ENCODE measurements at regions not wholly inside any gene's neighbourhood (a gene's known extent, or its start where the extent isn't known, plus 50 kb on each side); places are given as distances from the start of the nearest gene placed in this dataset.
A peak's percentile ranks its signal among the peaks of the same experiment; 100 is the strongest.

DNA sequence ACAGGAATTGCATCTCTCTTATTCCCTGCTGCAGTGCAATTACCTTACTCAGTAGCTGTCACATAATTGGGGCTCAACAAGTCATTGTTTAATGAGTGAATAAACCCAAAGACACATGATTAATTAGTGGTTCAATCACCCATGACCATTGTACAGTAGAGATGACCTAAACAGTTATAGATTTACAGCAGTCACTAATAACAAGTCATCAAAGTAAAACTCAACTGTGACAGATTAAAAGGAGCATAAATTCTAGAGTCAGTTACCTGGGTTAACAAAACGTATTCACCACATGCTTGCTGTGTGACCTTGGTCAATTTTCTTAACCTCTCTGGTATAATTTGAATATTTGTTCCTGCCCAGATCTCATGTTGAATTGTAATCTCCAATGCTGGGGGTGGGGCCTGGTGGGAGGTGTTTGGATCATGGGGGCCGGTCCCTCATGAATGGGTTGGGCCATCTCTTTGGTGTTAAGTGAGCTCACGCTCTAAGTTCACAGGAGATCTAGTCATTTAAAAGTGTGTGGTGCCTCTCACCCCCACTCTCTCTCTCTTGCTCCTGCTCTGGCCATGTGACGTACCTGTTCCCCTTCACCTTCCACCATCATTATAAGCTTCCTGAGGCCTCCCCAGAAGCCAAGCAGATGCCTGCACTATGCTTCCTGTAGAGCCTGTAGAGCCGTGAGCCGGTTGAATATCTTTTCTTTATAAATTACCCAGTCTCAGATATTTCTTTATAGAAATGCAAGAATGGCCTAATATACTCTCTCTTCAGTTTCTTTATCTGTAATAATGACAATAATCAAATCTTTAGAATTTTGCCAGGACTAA, 141.9 kb upstream of the PLEKHG7 start (continued):
- TF ChIP-seq, protein P1, sequence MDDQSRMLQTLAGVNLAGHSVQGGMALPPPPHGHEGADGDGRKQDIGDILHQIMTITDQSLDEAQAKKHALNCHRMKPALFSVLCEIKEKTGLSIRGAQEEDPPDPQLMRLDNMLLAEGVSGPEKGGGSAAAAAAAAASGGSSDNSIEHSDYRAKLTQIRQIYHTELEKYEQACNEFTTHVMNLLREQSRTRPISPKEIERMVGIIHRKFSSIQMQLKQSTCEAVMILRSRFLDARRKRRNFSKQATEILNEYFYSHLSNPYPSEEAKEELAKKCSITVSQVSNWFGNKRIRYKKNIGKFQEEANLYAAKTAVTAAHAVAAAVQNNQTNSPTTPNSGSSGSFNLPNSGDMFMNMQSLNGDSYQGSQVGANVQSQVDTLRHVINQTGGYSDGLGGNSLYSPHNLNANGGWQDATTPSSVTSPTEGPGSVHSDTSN (IDR thresholded peaks at IDR 0.05; ENCODE audit: insufficient replicate concordance, low read depth, low read length): no peak
- TF ChIP-seq SIX5 (IDR thresholded peaks at IDR 0.05; ENCODE audit: low read depth, low read length, severe bottlenecking) (no peak), FOXK2 (IDR thresholded peaks at IDR 0.05) (no peak), MTA2 (IDR thresholded peaks at IDR 0.05; ENCODE audit: low read depth) (peak; percentile 96), NBN (IDR thresholded peaks at IDR 0.05) (peak; percentile 37), ZNF217 (IDR thresholded peaks at IDR 0.05) (peak; percentile 95; the same call in 1 of the 2 replicates), EP300 (IDR thresholded peaks at IDR 0.05; ENCODE audit: borderline replicate concordance in 1 of 2, control insufficient read depth in 1 of 2, low read depth in 2 of 2, low read length in 2 of 2) (peak in 1 of 2 experiments; percentile 36; a peak in 1 of 4 replicates), ATF7 (IDR thresholded peaks at IDR 0.05; ENCODE audit: low read depth) (peak; percentile 81), SMAD1 (IDR thresholded peaks at IDR 0.05; ENCODE audit: low read depth, partially characterized antibody) (peak; percentile 54), CREB1 (IDR thresholded peaks at IDR 0.05; ENCODE audit: low read depth) (no peak), TCF7 (IDR thresholded peaks at IDR 0.05; ENCODE audit: borderline replicate concordance) (no peak), GATAD2B (conservative IDR thresholded peaks at IDR 0.05; ENCODE audit: low read depth) (no peak), ZZZ3 (IDR thresholded peaks at IDR 0.05; ENCODE audit: control insufficient read depth, insufficient read length, low read depth) (no peak), CBFB (IDR thresholded peaks at IDR 0.05; ENCODE audit: low read depth) (no peak), BCL11A (IDR thresholded peaks at IDR 0.05; ENCODE audit: low read depth, low read length) (no peak)
- TF ChIP-seq, protein P2, sequence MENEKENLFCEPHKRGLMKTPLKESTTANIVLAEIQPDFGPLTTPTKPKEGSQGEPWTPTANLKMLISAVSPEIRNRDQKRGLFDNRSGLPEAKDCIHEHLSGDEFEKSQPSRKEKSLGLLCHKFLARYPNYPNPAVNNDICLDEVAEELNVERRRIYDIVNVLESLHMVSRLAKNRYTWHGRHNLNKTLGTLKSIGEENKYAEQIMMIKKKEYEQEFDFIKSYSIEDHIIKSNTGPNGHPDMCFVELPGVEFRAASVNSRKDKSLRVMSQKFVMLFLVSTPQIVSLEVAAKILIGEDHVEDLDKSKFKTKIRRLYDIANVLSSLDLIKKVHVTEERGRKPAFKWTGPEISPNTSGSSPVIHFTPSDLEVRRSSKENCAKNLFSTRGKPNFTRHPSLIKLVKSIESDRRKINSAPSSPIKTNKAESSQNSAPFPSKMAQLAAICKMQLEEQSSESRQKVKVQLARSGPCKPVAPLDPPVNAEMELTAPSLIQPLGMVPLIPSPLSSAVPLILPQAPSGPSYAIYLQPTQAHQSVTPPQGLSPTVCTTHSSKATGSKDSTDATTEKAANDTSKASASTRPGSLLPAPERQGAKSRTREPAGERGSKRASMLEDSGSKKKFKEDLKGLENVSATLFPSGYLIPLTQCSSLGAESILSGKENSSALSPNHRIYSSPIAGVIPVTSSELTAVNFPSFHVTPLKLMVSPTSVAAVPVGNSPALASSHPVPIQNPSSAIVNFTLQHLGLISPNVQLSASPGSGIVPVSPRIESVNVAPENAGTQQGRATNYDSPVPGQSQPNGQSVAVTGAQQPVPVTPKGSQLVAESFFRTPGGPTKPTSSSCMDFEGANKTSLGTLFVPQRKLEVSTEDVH (IDR thresholded peaks at IDR 0.05; ENCODE audit: low read depth, partially characterized antibody): no peak
- TF ChIP-seq, protein P3, sequence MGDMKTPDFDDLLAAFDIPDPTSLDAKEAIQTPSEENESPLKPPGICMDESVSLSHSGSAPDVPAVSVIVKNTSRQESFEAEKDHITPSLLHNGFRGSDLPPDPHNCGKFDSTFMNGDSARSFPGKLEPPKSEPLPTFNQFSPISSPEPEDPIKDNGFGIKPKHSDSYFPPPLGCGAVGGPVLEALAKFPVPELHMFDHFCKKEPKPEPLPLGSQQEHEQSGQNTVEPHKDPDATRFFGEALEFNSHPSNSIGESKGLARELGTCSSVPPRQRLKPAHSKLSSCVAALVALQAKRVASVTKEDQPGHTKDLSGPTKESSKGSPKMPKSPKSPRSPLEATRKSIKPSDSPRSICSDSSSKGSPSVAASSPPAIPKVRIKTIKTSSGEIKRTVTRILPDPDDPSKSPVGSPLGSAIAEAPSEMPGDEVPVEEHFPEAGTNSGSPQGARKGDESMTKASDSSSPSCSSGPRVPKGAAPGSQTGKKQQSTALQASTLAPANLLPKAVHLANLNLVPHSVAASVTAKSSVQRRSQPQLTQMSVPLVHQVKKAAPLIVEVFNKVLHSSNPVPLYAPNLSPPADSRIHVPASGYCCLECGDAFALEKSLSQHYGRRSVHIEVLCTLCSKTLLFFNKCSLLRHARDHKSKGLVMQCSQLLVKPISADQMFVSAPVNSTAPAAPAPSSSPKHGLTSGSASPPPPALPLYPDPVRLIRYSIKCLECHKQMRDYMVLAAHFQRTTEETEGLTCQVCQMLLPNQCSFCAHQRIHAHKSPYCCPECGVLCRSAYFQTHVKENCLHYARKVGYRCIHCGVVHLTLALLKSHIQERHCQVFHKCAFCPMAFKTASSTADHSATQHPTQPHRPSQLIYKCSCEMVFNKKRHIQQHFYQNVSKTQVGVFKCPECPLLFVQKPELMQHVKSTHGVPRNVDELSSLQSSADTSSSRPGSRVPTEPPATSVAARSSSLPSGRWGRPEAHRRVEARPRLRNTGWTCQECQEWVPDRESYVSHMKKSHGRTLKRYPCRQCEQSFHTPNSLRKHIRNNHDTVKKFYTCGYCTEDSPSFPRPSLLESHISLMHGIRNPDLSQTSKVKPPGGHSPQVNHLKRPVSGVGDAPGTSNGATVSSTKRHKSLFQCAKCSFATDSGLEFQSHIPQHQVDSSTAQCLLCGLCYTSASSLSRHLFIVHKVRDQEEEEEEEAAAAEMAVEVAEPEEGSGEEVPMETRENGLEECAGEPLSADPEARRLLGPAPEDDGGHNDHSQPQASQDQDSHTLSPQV (IDR thresholded peaks at IDR 0.05): 0 out of 2 replicates have a peak, but pooled peaks have one; percentile 36
- TF ChIP-seq, protein P4, sequence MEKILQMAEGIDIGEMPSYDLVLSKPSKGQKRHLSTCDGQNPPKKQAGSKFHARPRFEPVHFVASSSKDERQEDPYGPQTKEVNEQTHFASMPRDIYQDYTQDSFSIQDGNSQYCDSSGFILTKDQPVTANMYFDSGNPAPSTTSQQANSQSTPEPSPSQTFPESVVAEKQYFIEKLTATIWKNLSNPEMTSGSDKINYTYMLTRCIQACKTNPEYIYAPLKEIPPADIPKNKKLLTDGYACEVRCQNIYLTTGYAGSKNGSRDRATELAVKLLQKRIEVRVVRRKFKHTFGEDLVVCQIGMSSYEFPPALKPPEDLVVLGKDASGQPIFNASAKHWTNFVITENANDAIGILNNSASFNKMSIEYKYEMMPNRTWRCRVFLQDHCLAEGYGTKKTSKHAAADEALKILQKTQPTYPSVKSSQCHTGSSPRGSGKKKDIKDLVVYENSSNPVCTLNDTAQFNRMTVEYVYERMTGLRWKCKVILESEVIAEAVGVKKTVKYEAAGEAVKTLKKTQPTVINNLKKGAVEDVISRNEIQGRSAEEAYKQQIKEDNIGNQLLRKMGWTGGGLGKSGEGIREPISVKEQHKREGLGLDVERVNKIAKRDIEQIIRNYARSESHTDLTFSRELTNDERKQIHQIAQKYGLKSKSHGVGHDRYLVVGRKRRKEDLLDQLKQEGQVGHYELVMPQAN (conservative IDR thresholded peaks at IDR 0.05): peak; percentile 47; the same call in 1 of the 2 replicates

Data from GM12878 (cell line).